ENCODE measurements at regions not wholly inside any gene's neighbourhood (a gene's known extent, or its start where the extent isn't known, plus 50 kb on each side); places are given as distances from the start of the nearest gene placed in this dataset.
A peak's percentile ranks its signal among the peaks of the same experiment; 100 is the strongest.

DNA sequence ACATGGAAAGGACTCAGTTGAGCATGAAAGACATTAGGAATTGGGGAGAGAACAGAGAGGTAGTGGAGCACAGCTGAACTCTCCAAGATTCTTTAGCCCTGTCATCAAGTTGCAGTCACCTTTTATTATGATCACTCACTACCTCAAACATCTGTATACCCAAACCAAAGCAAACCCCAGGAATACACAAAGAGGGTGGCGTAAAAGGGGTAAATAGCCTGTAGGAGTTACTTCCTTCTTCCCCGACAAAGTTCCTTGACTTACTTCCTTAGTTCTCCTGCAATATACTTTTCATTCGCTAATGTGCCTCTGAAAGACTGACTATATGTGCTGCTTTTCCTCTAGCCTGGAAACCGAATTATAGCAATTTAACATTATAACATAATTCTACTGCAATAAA is 159.9 kb downstream of the SPRY1 start:
- peaks cover 3% of the 10 kb centered on the region; the same call in 1 of the 2 replicates for H3K36me3 Mint-ChIP-seq
- TF ChIP-seq, protein P1, sequence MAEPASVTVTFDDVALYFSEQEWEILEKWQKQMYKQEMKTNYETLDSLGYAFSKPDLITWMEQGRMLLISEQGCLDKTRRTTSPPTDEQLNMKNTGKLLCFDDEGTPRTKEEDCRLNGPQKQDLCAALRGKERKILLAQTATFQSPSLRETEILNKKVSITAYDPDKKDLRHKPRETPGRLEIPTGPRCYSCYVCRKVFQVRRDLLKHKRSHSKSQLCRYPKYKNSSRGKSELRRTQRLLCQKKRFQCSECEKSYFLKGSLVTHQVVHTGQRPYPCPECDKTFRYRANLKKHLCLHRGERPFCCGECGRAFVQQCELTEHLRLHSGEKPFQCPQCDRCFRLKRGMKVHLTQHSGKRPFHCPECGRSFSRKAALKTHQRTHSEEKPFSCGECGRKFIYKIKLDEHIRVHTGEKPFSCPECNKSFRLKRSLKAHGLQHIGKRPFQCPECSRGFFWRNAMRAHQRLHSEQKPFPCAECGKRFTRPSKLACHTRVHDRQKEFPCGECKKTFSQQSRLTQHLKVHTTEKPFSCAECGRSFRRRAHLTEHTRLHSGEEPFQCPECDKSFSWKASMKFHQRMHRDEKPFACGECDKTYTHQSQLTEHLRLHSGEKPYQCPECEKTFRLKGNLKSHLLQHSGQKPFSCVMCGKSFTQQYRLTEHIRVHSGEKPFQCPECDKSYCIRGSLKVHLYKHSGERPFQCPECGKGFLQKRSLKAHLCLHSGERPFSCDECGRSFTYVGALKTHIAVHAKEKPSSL (CRISPR knock-in tag; conservative IDR thresholded peaks at IDR 0.05): no peak
- TF ChIP-seq TP53 (CRISPR knock-in tag; IDR thresholded peaks at IDR 0.05) (no peak), NR2C2 (CRISPR knock-in tag; IDR thresholded peaks at IDR 0.05) (no peak)
- TF ChIP-seq, protein P2, sequence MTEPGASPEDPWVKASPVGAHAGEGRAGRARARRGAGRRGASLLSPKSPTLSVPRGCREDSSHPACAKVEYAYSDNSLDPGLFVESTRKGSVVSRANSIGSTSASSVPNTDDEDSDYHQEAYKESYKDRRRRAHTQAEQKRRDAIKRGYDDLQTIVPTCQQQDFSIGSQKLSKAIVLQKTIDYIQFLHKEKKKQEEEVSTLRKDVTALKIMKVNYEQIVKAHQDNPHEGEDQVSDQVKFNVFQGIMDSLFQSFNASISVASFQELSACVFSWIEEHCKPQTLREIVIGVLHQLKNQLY (CRISPR knock-in tag; IDR thresholded peaks at IDR 0.05): no peak
- 0 out of 2 replicates have a peak, but pooled peaks cover 6% of the 10 kb centered on the region for H3K9me3 Mint-ChIP-seq
- ChIA-PET CTCF (no interaction called here), POLR2A (no interaction called here)
- no peaks in the 10 kb centered on the region for H3K27me3 Mint-ChIP-seq (ENCODE audit: low read depth)
- H3K27ac Mint-ChIP-seq: peak overlapping the region; percentile 63; the same call in 1 of the 2 replicates
- H3K4me1 Mint-ChIP-seq: peaks cover 62% of the 10 kb centered on the region
- H3K4me3 Mint-ChIP-seq: no peak overlapping the region
- DNase-seq (ENCODE audit: low spot score): no peak
- ATAC-seq: no peak

DNA sequence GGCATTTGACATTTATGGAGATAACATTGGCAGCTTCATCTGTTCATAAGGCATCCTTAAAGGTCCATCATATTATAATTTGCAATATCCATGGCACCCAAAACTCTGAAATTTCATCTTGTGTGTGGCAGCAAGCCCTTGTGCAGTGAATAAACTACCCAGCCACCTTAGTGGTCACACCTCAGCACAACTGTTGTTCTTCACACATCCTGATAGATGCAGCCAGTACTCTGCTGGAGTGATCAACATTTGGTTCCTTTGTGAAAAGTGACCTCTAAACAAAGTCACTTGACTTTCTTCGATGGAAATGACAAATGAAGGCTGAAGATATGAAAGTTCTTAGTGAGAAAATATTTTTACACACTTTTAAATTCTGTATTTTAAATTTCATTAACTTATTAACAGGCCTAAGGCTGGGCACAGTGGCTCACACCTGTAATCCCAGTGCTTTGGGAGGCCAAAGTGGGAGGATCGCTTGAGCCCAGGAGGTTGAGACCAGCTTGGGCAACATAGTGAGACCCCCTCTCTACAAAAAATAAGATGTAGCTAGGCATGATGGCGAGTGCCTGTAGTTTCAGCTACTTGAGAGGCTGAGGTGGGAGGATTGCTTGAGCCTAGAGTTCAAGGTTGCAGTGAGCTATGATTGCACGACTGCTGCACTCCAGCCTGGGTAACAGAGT is 161.4 kb downstream of the SPRY1 start:
- Mint-ChIP-seq H3K36me3 (no peaks in the 10 kb centered on the region), H3K27ac (no peak overlapping the region), H3K4me3 (no peak overlapping the region), H3K9me3 (peaks cover under 1% of the 10 kb centered on the region; the same call in 1 of the 2 replicates), H3K27me3 (ENCODE audit: low read depth) (no peaks in the 10 kb centered on the region), H3K4me1 (peaks cover 56% of the 10 kb centered on the region)
- DNase-seq (ENCODE audit: low spot score): no peak
- TF ChIP-seq ZNF121 (CRISPR knock-in tag; IDR thresholded peaks at IDR 0.05) (peak; percentile 73), NFATC4 (CRISPR knock-in tag; IDR thresholded peaks at IDR 0.05) (no peak)
- ATAC-seq: no peak
- ChIA-PET CTCF (no interaction called here), POLR2A (no interaction called here)

DNA sequence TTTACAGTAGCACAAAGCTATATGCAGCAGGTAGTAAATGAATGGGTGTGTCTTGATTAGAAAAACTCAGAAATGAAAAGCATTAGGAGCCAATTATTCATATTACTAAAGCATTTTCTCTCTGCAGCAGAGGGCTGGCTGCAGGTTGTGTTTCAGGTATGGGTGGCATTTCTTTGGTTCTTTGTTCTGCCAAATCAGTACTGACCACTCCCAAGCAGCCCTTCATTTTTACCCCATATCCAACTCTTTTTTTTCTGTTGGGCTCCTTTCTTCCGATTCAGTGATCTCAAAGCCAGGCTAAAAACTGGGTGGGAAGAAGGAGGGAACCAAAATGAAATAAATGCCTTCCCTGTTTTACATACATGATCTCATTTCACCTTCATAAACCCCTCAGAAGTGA is 162.3 kb downstream of the SPRY1 start:
- peaks cover 4% of the 10 kb centered on the region; the same call in 1 of the 2 replicates for H3K9me3 Mint-ChIP-seq
- no peak for ATAC-seq
- H3K4me3 Mint-ChIP-seq: no peak overlapping the region
- DNase-seq (ENCODE audit: low spot score): no peak
- H3K27ac Mint-ChIP-seq: no peak overlapping the region
- no peaks in the 10 kb centered on the region for H3K27me3 Mint-ChIP-seq (ENCODE audit: low read depth)
- H3K4me1 Mint-ChIP-seq: peaks cover 52% of the 10 kb centered on the region
- ChIA-PET POLR2A (no interaction called here), CTCF (no interaction called here)
- H3K36me3 Mint-ChIP-seq: no peaks in the 10 kb centered on the region
- TF ChIP-seq ZNF263 (CRISPR knock-in tag; IDR thresholded peaks at IDR 0.05; ENCODE audit: low read depth) (no peak), RELA (CRISPR knock-in tag; IDR thresholded peaks at IDR 0.05; ENCODE audit: borderline replicate concordance) (no peak), CREB1 (CRISPR knock-in tag; IDR thresholded peaks at IDR 0.05) (no peak), TEAD4 (CRISPR knock-in tag; IDR thresholded peaks at IDR 0.05) (no peak), ATF1 (CRISPR knock-in tag; IDR thresholded peaks at IDR 0.05) (no peak), NR2C2 (CRISPR knock-in tag; IDR thresholded peaks at IDR 0.05) (no peak), ZNF671 (CRISPR knock-in tag; IDR thresholded peaks at IDR 0.05) (no peak), RORB (CRISPR knock-in tag; IDR thresholded peaks at IDR 0.05) (no peak)
- TF ChIP-seq, protein P3, sequence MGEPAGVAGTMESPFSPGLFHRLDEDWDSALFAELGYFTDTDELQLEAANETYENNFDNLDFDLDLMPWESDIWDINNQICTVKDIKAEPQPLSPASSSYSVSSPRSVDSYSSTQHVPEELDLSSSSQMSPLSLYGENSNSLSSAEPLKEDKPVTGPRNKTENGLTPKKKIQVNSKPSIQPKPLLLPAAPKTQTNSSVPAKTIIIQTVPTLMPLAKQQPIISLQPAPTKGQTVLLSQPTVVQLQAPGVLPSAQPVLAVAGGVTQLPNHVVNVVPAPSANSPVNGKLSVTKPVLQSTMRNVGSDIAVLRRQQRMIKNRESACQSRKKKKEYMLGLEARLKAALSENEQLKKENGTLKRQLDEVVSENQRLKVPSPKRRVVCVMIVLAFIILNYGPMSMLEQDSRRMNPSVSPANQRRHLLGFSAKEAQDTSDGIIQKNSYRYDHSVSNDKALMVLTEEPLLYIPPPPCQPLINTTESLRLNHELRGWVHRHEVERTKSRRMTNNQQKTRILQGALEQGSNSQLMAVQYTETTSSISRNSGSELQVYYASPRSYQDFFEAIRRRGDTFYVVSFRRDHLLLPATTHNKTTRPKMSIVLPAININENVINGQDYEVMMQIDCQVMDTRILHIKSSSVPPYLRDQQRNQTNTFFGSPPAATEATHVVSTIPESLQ (CRISPR knock-in tag; IDR thresholded peaks at IDR 0.05): no peak
- TF ChIP-seq, protein P4, sequence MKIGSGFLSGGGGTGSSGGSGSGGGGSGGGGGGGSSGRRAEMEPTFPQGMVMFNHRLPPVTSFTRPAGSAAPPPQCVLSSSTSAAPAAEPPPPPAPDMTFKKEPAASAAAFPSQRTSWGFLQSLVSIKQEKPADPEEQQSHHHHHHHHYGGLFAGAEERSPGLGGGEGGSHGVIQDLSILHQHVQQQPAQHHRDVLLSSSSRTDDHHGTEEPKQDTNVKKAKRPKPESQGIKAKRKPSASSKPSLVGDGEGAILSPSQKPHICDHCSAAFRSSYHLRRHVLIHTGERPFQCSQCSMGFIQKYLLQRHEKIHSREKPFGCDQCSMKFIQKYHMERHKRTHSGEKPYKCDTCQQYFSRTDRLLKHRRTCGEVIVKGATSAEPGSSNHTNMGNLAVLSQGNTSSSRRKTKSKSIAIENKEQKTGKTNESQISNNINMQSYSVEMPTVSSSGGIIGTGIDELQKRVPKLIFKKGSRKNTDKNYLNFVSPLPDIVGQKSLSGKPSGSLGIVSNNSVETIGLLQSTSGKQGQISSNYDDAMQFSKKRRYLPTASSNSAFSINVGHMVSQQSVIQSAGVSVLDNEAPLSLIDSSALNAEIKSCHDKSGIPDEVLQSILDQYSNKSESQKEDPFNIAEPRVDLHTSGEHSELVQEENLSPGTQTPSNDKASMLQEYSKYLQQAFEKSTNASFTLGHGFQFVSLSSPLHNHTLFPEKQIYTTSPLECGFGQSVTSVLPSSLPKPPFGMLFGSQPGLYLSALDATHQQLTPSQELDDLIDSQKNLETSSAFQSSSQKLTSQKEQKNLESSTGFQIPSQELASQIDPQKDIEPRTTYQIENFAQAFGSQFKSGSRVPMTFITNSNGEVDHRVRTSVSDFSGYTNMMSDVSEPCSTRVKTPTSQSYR (CRISPR knock-in tag; IDR thresholded peaks at IDR 0.05): no peak
- TF ChIP-seq, protein P5, sequence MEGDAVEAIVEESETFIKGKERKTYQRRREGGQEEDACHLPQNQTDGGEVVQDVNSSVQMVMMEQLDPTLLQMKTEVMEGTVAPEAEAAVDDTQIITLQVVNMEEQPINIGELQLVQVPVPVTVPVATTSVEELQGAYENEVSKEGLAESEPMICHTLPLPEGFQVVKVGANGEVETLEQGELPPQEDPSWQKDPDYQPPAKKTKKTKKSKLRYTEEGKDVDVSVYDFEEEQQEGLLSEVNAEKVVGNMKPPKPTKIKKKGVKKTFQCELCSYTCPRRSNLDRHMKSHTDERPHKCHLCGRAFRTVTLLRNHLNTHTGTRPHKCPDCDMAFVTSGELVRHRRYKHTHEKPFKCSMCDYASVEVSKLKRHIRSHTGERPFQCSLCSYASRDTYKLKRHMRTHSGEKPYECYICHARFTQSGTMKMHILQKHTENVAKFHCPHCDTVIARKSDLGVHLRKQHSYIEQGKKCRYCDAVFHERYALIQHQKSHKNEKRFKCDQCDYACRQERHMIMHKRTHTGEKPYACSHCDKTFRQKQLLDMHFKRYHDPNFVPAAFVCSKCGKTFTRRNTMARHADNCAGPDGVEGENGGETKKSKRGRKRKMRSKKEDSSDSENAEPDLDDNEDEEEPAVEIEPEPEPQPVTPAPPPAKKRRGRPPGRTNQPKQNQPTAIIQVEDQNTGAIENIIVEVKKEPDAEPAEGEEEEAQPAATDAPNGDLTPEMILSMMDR (IDR thresholded peaks at IDR 0.05): no peak
- TF ChIP-seq, protein P6, sequence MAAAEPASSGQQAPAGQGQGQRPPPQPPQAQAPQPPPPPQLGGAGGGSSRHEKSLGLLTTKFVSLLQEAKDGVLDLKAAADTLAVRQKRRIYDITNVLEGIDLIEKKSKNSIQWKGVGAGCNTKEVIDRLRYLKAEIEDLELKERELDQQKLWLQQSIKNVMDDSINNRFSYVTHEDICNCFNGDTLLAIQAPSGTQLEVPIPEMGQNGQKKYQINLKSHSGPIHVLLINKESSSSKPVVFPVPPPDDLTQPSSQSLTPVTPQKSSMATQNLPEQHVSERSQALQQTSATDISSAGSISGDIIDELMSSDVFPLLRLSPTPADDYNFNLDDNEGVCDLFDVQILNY (CRISPR knock-in tag; IDR thresholded peaks at IDR 0.05): no peak
- TF ChIP-seq, protein P1 (CRISPR knock-in tag; conservative IDR thresholded peaks at IDR 0.05): no peak
- TF ChIP-seq, protein P7, sequence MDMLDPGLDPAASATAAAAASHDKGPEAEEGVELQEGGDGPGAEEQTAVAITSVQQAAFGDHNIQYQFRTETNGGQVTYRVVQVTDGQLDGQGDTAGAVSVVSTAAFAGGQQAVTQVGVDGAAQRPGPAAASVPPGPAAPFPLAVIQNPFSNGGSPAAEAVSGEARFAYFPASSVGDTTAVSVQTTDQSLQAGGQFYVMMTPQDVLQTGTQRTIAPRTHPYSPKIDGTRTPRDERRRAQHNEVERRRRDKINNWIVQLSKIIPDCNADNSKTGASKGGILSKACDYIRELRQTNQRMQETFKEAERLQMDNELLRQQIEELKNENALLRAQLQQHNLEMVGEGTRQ (CRISPR knock-in tag; IDR thresholded peaks at IDR 0.05): no peak

Measured in WTC11 (cell line).